HepG2 (cell line): ENCODE measurements at regions not wholly inside any gene's neighbourhood (a gene's known extent, or its start where the extent isn't known, plus 50 kb on each side); places are given as distances from the start of the nearest gene placed in this dataset.

Experiments
- CEBPB ChIP-seq: IDR thresholded peaks from 2 replicates; pipeline ENCODE4 v1.6.1; 2011; ENCODE audit warnings: low read depth, low read length, improper control_type of control experiment, borderline replicate concordance
- CERS6 ChIP-seq: sonication (generic); formaldehyde crosslinking; IDR thresholded peaks from 2 replicates; pipeline ENCODE4 v1.5.0; 2020; ENCODE audit warnings: missing genetic modification reagents
- CHD2 ChIP-seq: IDR thresholded peaks from 2 replicates; pipeline ENCODE4 v1.6.1; 2011; ENCODE audit warnings: low read depth, low read length, improper control_type of control experiment
- CTCF ChIP-seq: sonication (generic); formaldehyde crosslinking; IDR thresholded peaks from 2 replicates; pipeline ENCODE4 v1.5.0; 2020; ENCODE audit warnings: mild to moderate bottlenecking, missing genetic modification reagents, moderate library complexity
- HOXA5 ChIP-seq: sonication (generic); formaldehyde crosslinking; IDR thresholded peaks from 2 replicates; pipeline ENCODE4 v1.4.0; 2020; ENCODE audit warnings: missing genetic modification reagents
- IRF1 ChIP-seq: sonication (generic); formaldehyde crosslinking; IDR thresholded peaks from 2 replicates; pipeline ENCODE4 v1.4.0; 2020; ENCODE audit warnings: low read depth, mild to moderate bottlenecking, missing genetic modification reagents
- KDM6A ChIP-seq: IDR thresholded peaks from 2 replicates; pipeline ENCODE4 v1.6.1; 2016; ENCODE audit warnings: low read depth
- PTBP1 ChIP-seq: fragments of 200-400 bp; formaldehyde crosslinking; IDR thresholded peaks from 2 replicates; pipeline ENCODE4 v1.6.1; 2018; ENCODE audit warnings: low read length, low read depth; ENCODE audit not compliant: poor library complexity, severe bottlenecking
- RFX5 ChIP-seq: IDR thresholded peaks from 2 replicates; pipeline ENCODE4 v1.6.1; 2011; ENCODE audit warnings: low read depth, low read length, improper control_type of control experiment
- ZFP1 ChIP-seq: IDR thresholded peaks from 2 replicates; pipeline ENCODE4 v1.6.1; 2016
- ZHX2 ChIP-seq, 2 experiments: sonication (generic) in 1 of 2; formaldehyde crosslinking in 1 of 2; IDR thresholded peaks; 2 replicates each; pipeline versions ENCODE4 v1.6.1 to v1.9.0; 2014 to 2022; ENCODE audit warnings: antibody characterized with exemption in 1 of 2, borderline replicate concordance in 1 of 2, inconsistent platforms in 1 of 2, low read depth in 1 of 2, missing genetic modification reagents in 1 of 2
- TF ChIP-seq, protein P1 (sequence below): sonication (generic); formaldehyde crosslinking; IDR thresholded peaks from 2 replicates; pipeline ENCODE4 v1.4.0; 2020; ENCODE audit warnings: missing genetic modification reagents

DNA sequence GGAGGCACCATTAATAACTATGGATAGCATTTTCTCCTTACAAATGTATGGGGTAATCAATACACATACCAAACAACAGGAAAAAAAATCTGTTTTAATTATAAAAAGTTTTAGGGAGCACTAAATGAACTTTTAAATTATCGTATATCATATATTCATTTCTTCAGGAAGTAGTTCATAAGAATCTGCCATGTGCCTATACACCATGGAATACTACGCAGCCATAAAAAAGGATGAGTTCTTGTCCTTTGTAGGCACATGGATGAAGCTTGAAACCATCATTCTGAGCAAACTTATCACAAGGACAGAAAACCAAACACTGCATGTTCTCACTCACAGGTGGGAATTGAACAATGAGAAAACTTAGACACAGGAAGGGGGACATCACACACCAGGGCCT, 162.1 kb upstream of the RASA1 start:
- no peak for TF ChIP-seq PTBP1
- no peak for TF ChIP-seq HOXA5 (CRISPR knock-in tag)
- TF ChIP-seq, protein P1, sequence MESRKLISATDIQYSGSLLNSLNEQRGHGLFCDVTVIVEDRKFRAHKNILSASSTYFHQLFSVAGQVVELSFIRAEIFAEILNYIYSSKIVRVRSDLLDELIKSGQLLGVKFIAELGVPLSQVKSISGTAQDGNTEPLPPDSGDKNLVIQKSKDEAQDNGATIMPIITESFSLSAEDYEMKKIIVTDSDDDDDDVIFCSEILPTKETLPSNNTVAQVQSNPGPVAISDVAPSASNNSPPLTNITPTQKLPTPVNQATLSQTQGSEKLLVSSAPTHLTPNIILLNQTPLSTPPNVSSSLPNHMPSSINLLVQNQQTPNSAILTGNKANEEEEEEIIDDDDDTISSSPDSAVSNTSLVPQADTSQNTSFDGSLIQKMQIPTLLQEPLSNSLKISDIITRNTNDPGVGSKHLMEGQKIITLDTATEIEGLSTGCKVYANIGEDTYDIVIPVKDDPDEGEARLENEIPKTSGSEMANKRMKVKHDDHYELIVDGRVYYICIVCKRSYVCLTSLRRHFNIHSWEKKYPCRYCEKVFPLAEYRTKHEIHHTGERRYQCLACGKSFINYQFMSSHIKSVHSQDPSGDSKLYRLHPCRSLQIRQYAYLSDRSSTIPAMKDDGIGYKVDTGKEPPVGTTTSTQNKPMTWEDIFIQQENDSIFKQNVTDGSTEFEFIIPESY (CRISPR knock-in tag) = no peak
- TF ChIP-seq RFX5 = no peak
- no peak for TF ChIP-seq CTCF
- TF ChIP-seq KDM6A (CRISPR knock-in tag) = no peak
- TF ChIP-seq CHD2 = no peak
- no peak for TF ChIP-seq ZFP1 (CRISPR knock-in tag)
- no peak for TF ChIP-seq CERS6
- TF ChIP-seq IRF1 (CRISPR knock-in tag) = no peak
- TF ChIP-seq CEBPB = no peak
- TF ChIP-seq ZHX2 (IDR thresholded peaks at IDR 0.05; ENCODE audit: low read depth) = no peak
- no peak for TF ChIP-seq ZHX2 (CRISPR knock-in tag; IDR thresholded peaks at IDR 0.05; ENCODE audit: borderline replicate concordance)
